ENCODE measurements at regions not wholly inside any gene's neighbourhood (a gene's known extent, or its start where the extent isn't known, plus 50 kb on each side); places are given as distances from the start of the nearest gene placed in this dataset.

GRCh38 chr10:94172332-94172731 lies 178.6 kb downstream of the PLCE1 start:
- no peak for DNase-seq (ENCODE audit: insufficient read length, low spot score)
- no peak for FAIRE-seq
- no peak for TF ChIP-seq TAF1 (IDR thresholded peaks at IDR 0.05; ENCODE audit: low read depth, low read length)
- TF ChIP-seq POU2F2 (IDR thresholded peaks at IDR 0.05; ENCODE audit: low read depth, low read length), result no peak
- no peak for TF ChIP-seq POLR2AphosphoS5 (IDR thresholded peaks at IDR 0.05; ENCODE audit: low read depth, low read length)
- TF ChIP-seq SPI1 (IDR thresholded peaks at IDR 0.05; ENCODE audit: low read depth, low read length), result no peak
- no peak for TF ChIP-seq POLR2A (IDR thresholded peaks at IDR 0.05; ENCODE audit: low read depth, low read length)
- no peak for TF ChIP-seq PAX5 (IDR thresholded peaks at IDR 0.05; ENCODE audit: insufficient read depth, low read length, severe bottlenecking)

GRCh38 chr10:94173594-94173993 lies 179.9 kb downstream of the PLCE1 start:
- no peak for FAIRE-seq
- no peak for DNase-seq (ENCODE audit: insufficient read length, low spot score)
- TF ChIP-seq SPI1 (IDR thresholded peaks at IDR 0.05; ENCODE audit: low read depth, low read length) (no peak), TAF1 (IDR thresholded peaks at IDR 0.05; ENCODE audit: low read depth, low read length) (no peak), PAX5 (IDR thresholded peaks at IDR 0.05; ENCODE audit: insufficient read depth, low read length, severe bottlenecking) (no peak), POLR2A (IDR thresholded peaks at IDR 0.05; ENCODE audit: low read depth, low read length) (no peak), POU2F2 (IDR thresholded peaks at IDR 0.05; ENCODE audit: low read depth, low read length) (no peak), POLR2AphosphoS5 (IDR thresholded peaks at IDR 0.05; ENCODE audit: low read depth, low read length) (no peak)

- TF ChIP-seq PAX5 (IDR thresholded peaks at IDR 0.05; ENCODE audit: insufficient read depth, low read length, severe bottlenecking) (no peak), TAF1 (IDR thresholded peaks at IDR 0.05; ENCODE audit: low read depth, low read length) (no peak), POLR2A (IDR thresholded peaks at IDR 0.05; ENCODE audit: low read depth, low read length) (no peak), POLR2AphosphoS5 (IDR thresholded peaks at IDR 0.05; ENCODE audit: low read depth, low read length) (no peak), POU2F2 (IDR thresholded peaks at IDR 0.05; ENCODE audit: low read depth, low read length) (no peak), SPI1 (IDR thresholded peaks at IDR 0.05; ENCODE audit: low read depth, low read length) (no peak)
- DNase-seq (ENCODE audit: insufficient read length, low spot score), result no peak
- no peak for FAIRE-seq
These were observed 181.1 kb downstream of the PLCE1 start for GRCh38 chr10:94174838-94175237.

GRCh38 chr10:94178475-94179253 lies 184.1 kb downstream of the NOC3L start:
- no peak for FAIRE-seq
- no peak for DNase-seq (ENCODE audit: insufficient read length, low spot score)
- TF ChIP-seq SPI1 (IDR thresholded peaks at IDR 0.05; ENCODE audit: low read depth, low read length), result no peak
- no peak for TF ChIP-seq POLR2A (IDR thresholded peaks at IDR 0.05; ENCODE audit: low read depth, low read length)
- TF ChIP-seq TAF1 (IDR thresholded peaks at IDR 0.05; ENCODE audit: low read depth, low read length), result no peak
- TF ChIP-seq PAX5 (IDR thresholded peaks at IDR 0.05; ENCODE audit: insufficient read depth, low read length, severe bottlenecking), result no peak
- no peak for TF ChIP-seq POLR2AphosphoS5 (IDR thresholded peaks at IDR 0.05; ENCODE audit: low read depth, low read length)
- TF ChIP-seq POU2F2 (IDR thresholded peaks at IDR 0.05; ENCODE audit: low read depth, low read length), result no peak

- TF ChIP-seq TAF1 (IDR thresholded peaks at IDR 0.05; ENCODE audit: low read depth, low read length), result no peak
- TF ChIP-seq POU2F2 (IDR thresholded peaks at IDR 0.05; ENCODE audit: low read depth, low read length), result no peak
- TF ChIP-seq POLR2AphosphoS5 (IDR thresholded peaks at IDR 0.05; ENCODE audit: low read depth, low read length), result no peak
- no peak for TF ChIP-seq PAX5 (IDR thresholded peaks at IDR 0.05; ENCODE audit: insufficient read depth, low read length, severe bottlenecking)
- TF ChIP-seq SPI1 (IDR thresholded peaks at IDR 0.05; ENCODE audit: low read depth, low read length), result no peak
- no peak for TF ChIP-seq POLR2A (IDR thresholded peaks at IDR 0.05; ENCODE audit: low read depth, low read length)
- FAIRE-seq (no peak), DNase-seq (ENCODE audit: insufficient read length, low spot score) (no peak)
These were observed 182.2 kb downstream of the NOC3L start for GRCh38 chr10:94180576-94180975.

- FAIRE-seq, result no peak
- DNase-seq (ENCODE audit: insufficient read length, low spot score), result no peak
- TF ChIP-seq POLR2AphosphoS5 (IDR thresholded peaks at IDR 0.05; ENCODE audit: low read depth, low read length) (no peak), POLR2A (IDR thresholded peaks at IDR 0.05; ENCODE audit: low read depth, low read length) (no peak), TAF1 (IDR thresholded peaks at IDR 0.05; ENCODE audit: low read depth, low read length) (no peak), SPI1 (IDR thresholded peaks at IDR 0.05; ENCODE audit: low read depth, low read length) (no peak), POU2F2 (IDR thresholded peaks at IDR 0.05; ENCODE audit: low read depth, low read length) (no peak), PAX5 (IDR thresholded peaks at IDR 0.05; ENCODE audit: insufficient read depth, low read length, severe bottlenecking) (no peak)
These were observed 179.0 kb downstream of the NOC3L start for GRCh38 chr10:94183666-94184264.

- DNase-seq (ENCODE audit: insufficient read length, low spot score) (no peak), FAIRE-seq (no peak)
- TF ChIP-seq SPI1 (IDR thresholded peaks at IDR 0.05; ENCODE audit: low read depth, low read length), result no peak
- no peak for TF ChIP-seq TAF1 (IDR thresholded peaks at IDR 0.05; ENCODE audit: low read depth, low read length)
- TF ChIP-seq POU2F2 (IDR thresholded peaks at IDR 0.05; ENCODE audit: low read depth, low read length), result no peak
- no peak for TF ChIP-seq POLR2AphosphoS5 (IDR thresholded peaks at IDR 0.05; ENCODE audit: low read depth, low read length)
- TF ChIP-seq PAX5 (IDR thresholded peaks at IDR 0.05; ENCODE audit: insufficient read depth, low read length, severe bottlenecking), result no peak
- TF ChIP-seq POLR2A (IDR thresholded peaks at IDR 0.05; ENCODE audit: low read depth, low read length), result no peak
These were observed 176.0 kb downstream of the NOC3L start for GRCh38 chr10:94186722-94187121.

- DNase-seq (ENCODE audit: insufficient read length, low spot score) (no peak), FAIRE-seq (no peak)
These were observed 170.4 kb downstream of the NOC3L start for GRCh38 chr10:94192333-94192732.

GRCh38 chr10:94192974-94193373 lies 169.8 kb downstream of the NOC3L start:
- TF ChIP-seq POLR2AphosphoS5 (IDR thresholded peaks at IDR 0.05; ENCODE audit: low read depth, low read length) (no peak), SPI1 (IDR thresholded peaks at IDR 0.05; ENCODE audit: low read depth, low read length) (no peak), POU2F2 (IDR thresholded peaks at IDR 0.05; ENCODE audit: low read depth, low read length) (no peak), TAF1 (IDR thresholded peaks at IDR 0.05; ENCODE audit: low read depth, low read length) (no peak), POLR2A (IDR thresholded peaks at IDR 0.05; ENCODE audit: low read depth, low read length) (no peak), PAX5 (IDR thresholded peaks at IDR 0.05; ENCODE audit: insufficient read depth, low read length, severe bottlenecking) (no peak)
- FAIRE-seq (no peak), DNase-seq (ENCODE audit: insufficient read length, low spot score) (no peak)

More at GRCh38 chr10:94192333-94192732, 170.4 kb downstream of the NOC3L start:
- TF ChIP-seq POLR2A (IDR thresholded peaks at IDR 0.05; ENCODE audit: low read depth, low read length) (no peak), SPI1 (IDR thresholded peaks at IDR 0.05; ENCODE audit: low read depth, low read length) (no peak), TAF1 (IDR thresholded peaks at IDR 0.05; ENCODE audit: low read depth, low read length) (no peak), POU2F2 (IDR thresholded peaks at IDR 0.05; ENCODE audit: low read depth, low read length) (no peak), POLR2AphosphoS5 (IDR thresholded peaks at IDR 0.05; ENCODE audit: low read depth, low read length) (no peak), PAX5 (IDR thresholded peaks at IDR 0.05; ENCODE audit: insufficient read depth, low read length, severe bottlenecking) (no peak)

Measured in GM12891 (cell line).